HCT116 (cell line): ENCODE measurements at regions not wholly inside any gene's neighbourhood (a gene's known extent, or its start where the extent isn't known, plus 50 kb on each side); places are given as distances from the start of the nearest gene placed in this dataset.

ENCODE experiments used
- EZH2 ChIP-seq: fragments of 200-600 bp; sonication (generic); IDR thresholded peaks from 2 replicates; pipeline ENCODE4 v1.6.1; 2017; ENCODE audit warnings: antibody characterized with exemption, mixed run types
- POLR2A ChIP-seq: IDR thresholded peaks from 2 replicates; pipeline ENCODE4 v1.7.0; 2011; ENCODE audit warnings: borderline replicate concordance; ENCODE audit not compliant: insufficient read depth, insufficient read length; ENCODE audit errors: extremely low read depth
- POLR2AphosphoS5 ChIP-seq: IDR thresholded peaks from 2 replicates; pipeline ENCODE4 v1.6.1; 2011; ENCODE audit warnings: mild to moderate bottlenecking, low read depth, low read length, moderate library complexity
- RAD21 ChIP-seq: IDR thresholded peaks from 2 replicates; pipeline ENCODE4 v1.6.1; 2012; ENCODE audit warnings: low read depth, mild to moderate bottlenecking
- SIN3A ChIP-seq: IDR thresholded peaks from 2 replicates; pipeline ENCODE4 v1.6.1; 2012; ENCODE audit warnings: low read depth
- SP1 ChIP-seq: IDR thresholded peaks from 2 replicates; pipeline ENCODE4 v1.6.1; 2012; ENCODE audit warnings: low read depth
- TF ChIP-seq, protein P1 (sequence below): IDR thresholded peaks from 2 replicates; pipeline ENCODE4 v1.6.1; 2012
- TF ChIP-seq, protein P2 (sequence below): IDR thresholded peaks from 2 replicates; pipeline ENCODE4 v1.6.1; 2011; ENCODE audit warnings: mild to moderate bottlenecking, low read length, moderate library complexity; ENCODE audit not compliant: insufficient replicate concordance; ENCODE audit errors: extremely low read depth
- TF ChIP-seq, protein P3 (sequence below): IDR thresholded peaks from 2 replicates; pipeline ENCODE4 v1.6.1; 2012; ENCODE audit warnings: low read depth
- TF ChIP-seq, protein P4 (sequence below), 3 experiments: fragments of 200-600 bp in 1 of 3; sonication (generic) in 1 of 3; IDR thresholded peaks in 2 of 3; conservative IDR thresholded peaks in 1 of 3; 2 replicates each; pipeline ENCODE4 v1.5.1; 2012 to 2017; ENCODE audit warnings: low read depth in 2 of 3, low read length in 2 of 3, antibody characterized with exemption in 1 of 3, borderline replicate concordance in 1 of 3, control low read depth in 1 of 3, mild to moderate bottlenecking in 1 of 3, mixed read lengths in 1 of 3, mixed run types in 1 of 3, moderate library complexity in 1 of 3; ENCODE audit not compliant: insufficient read depth in 1 of 3
- TF ChIP-seq, protein P5 (sequence below): IDR thresholded peaks from 2 replicates; pipeline ENCODE4 v1.6.1; 2012

DNA sequence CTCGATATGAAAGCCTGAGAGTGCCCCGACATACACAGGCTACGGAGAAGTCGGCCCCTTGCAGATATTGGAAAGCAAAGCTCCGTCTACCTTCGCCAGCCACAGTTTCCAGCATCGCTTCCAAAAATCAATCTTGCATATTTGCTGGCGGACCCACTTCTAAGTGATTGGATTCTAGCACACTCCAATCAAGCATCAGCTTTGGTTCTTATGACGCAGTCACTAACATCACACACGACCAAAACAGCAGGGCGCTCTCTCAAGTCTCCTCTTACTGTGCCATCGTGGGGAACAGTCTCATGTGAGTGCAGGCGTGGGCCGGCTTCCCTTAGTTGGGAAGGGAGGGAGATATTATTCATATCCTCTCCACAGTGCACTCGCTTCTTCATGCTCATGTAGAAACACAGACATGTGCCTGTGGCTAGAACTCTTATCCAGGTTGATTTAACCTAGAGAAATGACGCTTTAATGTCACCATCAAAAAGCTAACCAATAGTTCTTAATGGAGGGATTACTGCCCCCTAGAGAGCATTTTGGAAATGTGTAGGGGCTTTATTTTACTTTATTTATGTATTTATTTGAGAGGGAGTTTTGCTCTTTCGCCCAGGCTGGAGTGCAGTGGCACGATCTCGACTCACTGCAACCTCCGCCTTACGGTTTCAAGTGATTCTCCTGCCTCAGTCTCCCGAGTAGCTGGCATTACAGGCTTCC, 229.8 kb downstream of the SOD2 start:
- TF ChIP-seq, protein P1, sequence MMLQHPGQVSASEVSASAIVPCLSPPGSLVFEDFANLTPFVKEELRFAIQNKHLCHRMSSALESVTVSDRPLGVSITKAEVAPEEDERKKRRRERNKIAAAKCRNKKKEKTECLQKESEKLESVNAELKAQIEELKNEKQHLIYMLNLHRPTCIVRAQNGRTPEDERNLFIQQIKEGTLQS: no peak
- TF ChIP-seq, protein P2, sequence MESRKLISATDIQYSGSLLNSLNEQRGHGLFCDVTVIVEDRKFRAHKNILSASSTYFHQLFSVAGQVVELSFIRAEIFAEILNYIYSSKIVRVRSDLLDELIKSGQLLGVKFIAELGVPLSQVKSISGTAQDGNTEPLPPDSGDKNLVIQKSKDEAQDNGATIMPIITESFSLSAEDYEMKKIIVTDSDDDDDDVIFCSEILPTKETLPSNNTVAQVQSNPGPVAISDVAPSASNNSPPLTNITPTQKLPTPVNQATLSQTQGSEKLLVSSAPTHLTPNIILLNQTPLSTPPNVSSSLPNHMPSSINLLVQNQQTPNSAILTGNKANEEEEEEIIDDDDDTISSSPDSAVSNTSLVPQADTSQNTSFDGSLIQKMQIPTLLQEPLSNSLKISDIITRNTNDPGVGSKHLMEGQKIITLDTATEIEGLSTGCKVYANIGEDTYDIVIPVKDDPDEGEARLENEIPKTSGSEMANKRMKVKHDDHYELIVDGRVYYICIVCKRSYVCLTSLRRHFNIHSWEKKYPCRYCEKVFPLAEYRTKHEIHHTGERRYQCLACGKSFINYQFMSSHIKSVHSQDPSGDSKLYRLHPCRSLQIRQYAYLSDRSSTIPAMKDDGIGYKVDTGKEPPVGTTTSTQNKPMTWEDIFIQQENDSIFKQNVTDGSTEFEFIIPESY: no peak
- TF ChIP-seq, protein P3, sequence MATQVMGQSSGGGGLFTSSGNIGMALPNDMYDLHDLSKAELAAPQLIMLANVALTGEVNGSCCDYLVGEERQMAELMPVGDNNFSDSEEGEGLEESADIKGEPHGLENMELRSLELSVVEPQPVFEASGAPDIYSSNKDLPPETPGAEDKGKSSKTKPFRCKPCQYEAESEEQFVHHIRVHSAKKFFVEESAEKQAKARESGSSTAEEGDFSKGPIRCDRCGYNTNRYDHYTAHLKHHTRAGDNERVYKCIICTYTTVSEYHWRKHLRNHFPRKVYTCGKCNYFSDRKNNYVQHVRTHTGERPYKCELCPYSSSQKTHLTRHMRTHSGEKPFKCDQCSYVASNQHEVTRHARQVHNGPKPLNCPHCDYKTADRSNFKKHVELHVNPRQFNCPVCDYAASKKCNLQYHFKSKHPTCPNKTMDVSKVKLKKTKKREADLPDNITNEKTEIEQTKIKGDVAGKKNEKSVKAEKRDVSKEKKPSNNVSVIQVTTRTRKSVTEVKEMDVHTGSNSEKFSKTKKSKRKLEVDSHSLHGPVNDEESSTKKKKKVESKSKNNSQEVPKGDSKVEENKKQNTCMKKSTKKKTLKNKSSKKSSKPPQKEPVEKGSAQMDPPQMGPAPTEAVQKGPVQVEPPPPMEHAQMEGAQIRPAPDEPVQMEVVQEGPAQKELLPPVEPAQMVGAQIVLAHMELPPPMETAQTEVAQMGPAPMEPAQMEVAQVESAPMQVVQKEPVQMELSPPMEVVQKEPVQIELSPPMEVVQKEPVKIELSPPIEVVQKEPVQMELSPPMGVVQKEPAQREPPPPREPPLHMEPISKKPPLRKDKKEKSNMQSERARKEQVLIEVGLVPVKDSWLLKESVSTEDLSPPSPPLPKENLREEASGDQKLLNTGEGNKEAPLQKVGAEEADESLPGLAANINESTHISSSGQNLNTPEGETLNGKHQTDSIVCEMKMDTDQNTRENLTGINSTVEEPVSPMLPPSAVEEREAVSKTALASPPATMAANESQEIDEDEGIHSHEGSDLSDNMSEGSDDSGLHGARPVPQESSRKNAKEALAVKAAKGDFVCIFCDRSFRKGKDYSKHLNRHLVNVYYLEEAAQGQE: no peak
- no peak for TF ChIP-seq EZH2
- TF ChIP-seq, protein P4, sequence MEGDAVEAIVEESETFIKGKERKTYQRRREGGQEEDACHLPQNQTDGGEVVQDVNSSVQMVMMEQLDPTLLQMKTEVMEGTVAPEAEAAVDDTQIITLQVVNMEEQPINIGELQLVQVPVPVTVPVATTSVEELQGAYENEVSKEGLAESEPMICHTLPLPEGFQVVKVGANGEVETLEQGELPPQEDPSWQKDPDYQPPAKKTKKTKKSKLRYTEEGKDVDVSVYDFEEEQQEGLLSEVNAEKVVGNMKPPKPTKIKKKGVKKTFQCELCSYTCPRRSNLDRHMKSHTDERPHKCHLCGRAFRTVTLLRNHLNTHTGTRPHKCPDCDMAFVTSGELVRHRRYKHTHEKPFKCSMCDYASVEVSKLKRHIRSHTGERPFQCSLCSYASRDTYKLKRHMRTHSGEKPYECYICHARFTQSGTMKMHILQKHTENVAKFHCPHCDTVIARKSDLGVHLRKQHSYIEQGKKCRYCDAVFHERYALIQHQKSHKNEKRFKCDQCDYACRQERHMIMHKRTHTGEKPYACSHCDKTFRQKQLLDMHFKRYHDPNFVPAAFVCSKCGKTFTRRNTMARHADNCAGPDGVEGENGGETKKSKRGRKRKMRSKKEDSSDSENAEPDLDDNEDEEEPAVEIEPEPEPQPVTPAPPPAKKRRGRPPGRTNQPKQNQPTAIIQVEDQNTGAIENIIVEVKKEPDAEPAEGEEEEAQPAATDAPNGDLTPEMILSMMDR (IDR thresholded peaks at IDR 0.05 in 2 of 3, conservative IDR thresholded peaks at IDR 0.05 in 1 of 3; ENCODE audit: borderline replicate concordance in 1 of 3, insufficient read depth in 1 of 3, low read depth in 2 of 3, low read length in 2 of 3): peak; percentile 43 to 52 (median 46); a peak in 4 of 6 replicates
- no peak for TF ChIP-seq POLR2AphosphoS5
- no peak for TF ChIP-seq SIN3A
- TF ChIP-seq, protein P5, sequence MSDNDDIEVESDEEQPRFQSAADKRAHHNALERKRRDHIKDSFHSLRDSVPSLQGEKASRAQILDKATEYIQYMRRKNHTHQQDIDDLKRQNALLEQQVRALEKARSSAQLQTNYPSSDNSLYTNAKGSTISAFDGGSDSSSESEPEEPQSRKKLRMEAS: no peak
- no peak for TF ChIP-seq SP1
- TF ChIP-seq POLR2A: no peak
- TF ChIP-seq RAD21: peak; percentile 66
